ENCODE measurements at regions not wholly inside any gene's neighbourhood (a gene's known extent, or its start where the extent isn't known, plus 50 kb on each side); places are given as distances from the start of the nearest gene placed in this dataset.
A peak's percentile ranks its signal among the peaks of the same experiment; 100 is the strongest.

- Histone ChIP-seq H3K4me2 (ENCODE audit: insufficient read depth, low read length) (no peak overlapping the region), H3K27ac (ENCODE audit: extremely low read depth, low read depth, low read length) (no peak overlapping the region), H2AFZ (ENCODE audit: low read depth, low read length) (no peak overlapping the region), H3K9me1 (ENCODE audit: control insufficient read depth, insufficient read depth, low read length) (no peaks in the 10 kb centered on the region), H3K9ac (ENCODE audit: insufficient read depth in 1 of 2, low read depth in 2 of 2, low read length in 2 of 2) (no peak overlapping the region), H3K4me3 (no peak overlapping the region), H3K79me2 (ENCODE audit: control insufficient read depth, insufficient read depth, low read length) (no peaks in the 10 kb centered on the region), H3K36me3 (ENCODE audit: control insufficient read depth, insufficient read depth, low read length) (no peaks in the 10 kb centered on the region), H3K4me1 (replicated peaks in 1 of 2; ENCODE audit: control insufficient read depth in 2 of 2, insufficient read depth in 2 of 2, low read length in 2 of 2) (no peaks in the 10 kb centered on the region), H3K27me3 (ENCODE audit: control insufficient read depth in 2 of 2, insufficient read depth in 2 of 2, low read length in 2 of 2) (no peaks in the 10 kb centered on the region), H4K20me1 (replicated peaks; ENCODE audit: control insufficient read depth, insufficient read depth, low read length) (no peaks in the 10 kb centered on the region), H3K9me3 (replicated peaks; ENCODE audit: control insufficient read depth, insufficient read depth, low read depth, low read length) (no peaks in the 10 kb centered on the region)
- BruUV-seq (replicated peaks): no TSS peak
- peak; percentile 33; the same call in 1 of the 2 replicates for TF ChIP-seq NFE2L1 (tag; IDR thresholded peaks at IDR 0.05; ENCODE audit: borderline replicate concordance, low read depth)
- TF ChIP-seq, protein P1, sequence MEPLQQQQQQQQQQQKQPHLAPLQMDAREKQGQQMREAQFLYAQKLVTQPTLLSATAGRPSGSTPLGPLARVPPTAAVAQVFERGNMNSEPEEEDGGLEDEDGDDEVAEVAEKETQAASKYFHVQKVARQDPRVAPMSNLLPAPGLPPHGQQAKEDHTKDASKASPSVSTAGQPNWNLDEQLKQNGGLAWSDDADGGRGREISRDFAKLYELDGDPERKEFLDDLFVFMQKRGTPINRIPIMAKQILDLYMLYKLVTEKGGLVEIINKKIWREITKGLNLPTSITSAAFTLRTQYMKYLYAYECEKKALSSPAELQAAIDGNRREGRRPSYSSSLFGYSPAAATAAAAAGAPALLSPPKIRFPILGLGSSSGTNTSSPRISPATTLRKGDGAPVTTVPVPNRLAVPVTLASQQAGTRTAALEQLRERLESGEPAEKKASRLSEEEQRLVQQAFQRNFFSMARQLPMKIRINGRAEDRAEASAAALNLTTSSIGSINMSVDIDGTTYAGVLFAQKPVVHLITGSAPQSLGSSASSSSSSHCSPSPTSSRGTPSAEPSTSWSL (CRISPR knock-in tag; IDR thresholded peaks at IDR 0.05; ENCODE audit: borderline replicate concordance): no peak
- no peak for TF ChIP-seq GTF2A2 (tag; IDR thresholded peaks at IDR 0.05)
- no peak for TF ChIP-seq SREBF2 (CRISPR knock-in tag; IDR thresholded peaks at IDR 0.05)
- no peak for TF ChIP-seq HCFC1 (IDR thresholded peaks at IDR 0.05; ENCODE audit: low read depth, low read length)
- POLR2A ChIA-PET: no interaction called here
- intact Hi-C loops (cut with micrococcal nuclease) (no loop called here), in situ Hi-C loops (cut with MboI) (no loop called here)
- FAIRE-seq (no peak), DNase-seq (ENCODE audit: extremely low read depth in 1 of 4, low spot score in 3 of 4) (no peak), ATAC-seq (no peak)
- CTCF ChIA-PET (ENCODE audit: low intra/inter-chr PET ratio): no interaction called here
- 0% methylated on average over 1 of the region's 1 CpG for WGBS (ENCODE audit: insufficient coverage, low coverage, missing lambda C conversion rate)
Observed at GRCh38 chr2:166677996-166678395, 183.9 kb upstream of the SCN7A start.

DNA sequence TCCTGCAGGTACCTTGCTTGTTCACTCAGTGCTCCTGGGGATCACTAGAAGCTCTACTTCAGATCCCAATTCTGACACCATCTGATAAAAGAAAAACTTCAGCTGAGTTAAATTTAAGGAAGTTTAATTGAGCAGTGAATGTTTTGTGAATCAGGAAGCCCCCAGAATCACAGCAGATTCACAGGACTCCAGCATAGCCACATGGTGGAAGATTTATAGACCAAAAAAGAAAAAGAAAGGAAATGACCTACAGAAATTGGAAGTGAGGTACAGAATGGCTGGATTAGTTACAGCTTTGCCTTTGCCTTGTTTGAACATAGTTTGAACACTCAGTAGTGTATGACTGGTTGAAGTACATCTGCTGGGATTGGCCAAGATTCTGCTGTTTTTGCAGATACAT, 182.7 kb upstream of the SCN7A start:
- no peaks in the 10 kb centered on the region for H3K4me1 ChIP-seq (replicated peaks in 1 of 2; ENCODE audit: control insufficient read depth in 2 of 2, insufficient read depth in 2 of 2, low read length in 2 of 2)
- no TSS peak for BruUV-seq (replicated peaks)
- DNase-seq (ENCODE audit: extremely low read depth in 1 of 4, low spot score in 3 of 4): no peak
- H3K4me3 ChIP-seq: no peak overlapping the region
- ChIA-PET CTCF (ENCODE audit: low intra/inter-chr PET ratio) (no interaction called here), POLR2A (no interaction called here)
- no peak overlapping the region for H3K27ac ChIP-seq (ENCODE audit: extremely low read depth, low read depth, low read length)
- no peaks in the 10 kb centered on the region for H3K9me3 ChIP-seq (replicated peaks; ENCODE audit: control insufficient read depth, insufficient read depth, low read depth, low read length)
- no peak for ATAC-seq
- H2AFZ ChIP-seq (ENCODE audit: low read depth, low read length): no peak overlapping the region
- in situ Hi-C loops (cut with MboI): no loop called here
- H3K4me2 ChIP-seq (ENCODE audit: insufficient read depth, low read length): no peak overlapping the region
- intact Hi-C loops (cut with micrococcal nuclease): no loop called here
- FAIRE-seq: no peak
- no peaks in the 10 kb centered on the region for H3K9me1 ChIP-seq (ENCODE audit: control insufficient read depth, insufficient read depth, low read length)
- H4K20me1 ChIP-seq (replicated peaks; ENCODE audit: control insufficient read depth, insufficient read depth, low read length): no peaks in the 10 kb centered on the region
- no peaks in the 10 kb centered on the region for H3K36me3 ChIP-seq (ENCODE audit: control insufficient read depth, insufficient read depth, low read length)
- no peaks in the 10 kb centered on the region for H3K27me3 ChIP-seq (ENCODE audit: control insufficient read depth in 2 of 2, insufficient read depth in 2 of 2, low read length in 2 of 2)
- H3K9ac ChIP-seq (ENCODE audit: insufficient read depth in 1 of 2, low read depth in 2 of 2, low read length in 2 of 2): no peak overlapping the region
- H3K79me2 ChIP-seq (ENCODE audit: control insufficient read depth, insufficient read depth, low read length): no peaks in the 10 kb centered on the region
- TF ChIP-seq ZNF398 (CRISPR knock-in tag; IDR thresholded peaks at IDR 0.05): no peak
- no peak for TF ChIP-seq ZNF217 (CRISPR knock-in tag; IDR thresholded peaks at IDR 0.05)
- no peak for TF ChIP-seq KAT8 (IDR thresholded peaks at IDR 0.05; ENCODE audit: low read depth)
- no peak for TF ChIP-seq NR2F6 (CRISPR knock-in tag; IDR thresholded peaks at IDR 0.05)
- no peak for TF ChIP-seq CBFB (CRISPR knock-in tag; IDR thresholded peaks at IDR 0.05)
- TF ChIP-seq, protein P2, sequence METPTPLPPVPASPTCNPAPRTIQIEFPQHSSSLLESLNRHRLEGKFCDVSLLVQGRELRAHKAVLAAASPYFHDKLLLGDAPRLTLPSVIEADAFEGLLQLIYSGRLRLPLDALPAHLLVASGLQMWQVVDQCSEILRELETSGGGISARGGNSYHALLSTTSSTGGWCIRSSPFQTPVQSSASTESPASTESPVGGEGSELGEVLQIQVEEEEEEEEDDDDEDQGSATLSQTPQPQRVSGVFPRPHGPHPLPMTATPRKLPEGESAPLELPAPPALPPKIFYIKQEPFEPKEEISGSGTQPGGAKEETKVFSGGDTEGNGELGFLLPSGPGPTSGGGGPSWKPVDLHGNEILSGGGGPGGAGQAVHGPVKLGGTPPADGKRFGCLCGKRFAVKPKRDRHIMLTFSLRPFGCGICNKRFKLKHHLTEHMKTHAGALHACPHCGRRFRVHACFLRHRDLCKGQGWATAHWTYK (CRISPR knock-in tag; IDR thresholded peaks at IDR 0.05): no peak
- no peak for TF ChIP-seq NR4A1 (CRISPR knock-in tag; IDR thresholded peaks at IDR 0.05)
- no peak for TF ChIP-seq NR4A1 (tag; IDR thresholded peaks at IDR 0.05)

All from K562 (cell line).